ENCODE measurements at regions not wholly inside any gene's neighbourhood (a gene's known extent, or its start where the extent isn't known, plus 50 kb on each side); places are given as distances from the start of the nearest gene placed in this dataset.

DNA sequence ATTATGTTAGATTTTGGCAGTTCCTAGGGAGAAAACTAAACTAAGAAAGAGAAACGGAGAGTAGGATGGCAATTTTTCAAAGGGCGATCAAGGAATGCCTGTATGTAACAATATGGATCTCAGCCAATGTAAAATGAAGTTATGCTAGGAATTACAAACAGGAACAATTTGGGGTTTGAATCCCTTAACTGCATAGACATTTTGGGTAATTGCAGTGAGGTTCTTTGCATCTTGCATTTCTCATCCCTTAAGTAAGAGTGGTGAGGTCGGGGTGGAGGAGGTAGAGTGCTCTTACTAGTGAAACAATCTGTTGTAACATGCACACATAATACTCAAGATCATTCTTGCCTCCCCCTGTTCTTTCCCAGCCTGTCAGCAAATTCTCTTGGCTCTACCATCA lies 137.6 kb downstream of the NPR3 start:
- H3K79me2 ChIP-seq (ENCODE audit: control insufficient read depth, insufficient read depth, low read length) = no peaks in the 10 kb centered on the region
- no peak overlapping the region for H2AFZ ChIP-seq (ENCODE audit: low read depth, low read length)
- no peaks in the 10 kb centered on the region for H3K27me3 ChIP-seq (ENCODE audit: control insufficient read depth in 2 of 2, insufficient read depth in 2 of 2, low read length in 2 of 2)
- BruUV-seq (replicated peaks) = no TSS peak
- no peak for FAIRE-seq
- DNase-seq (ENCODE audit: low read depth, low spot score) = no peak
- H3K9ac ChIP-seq (replicated peaks; ENCODE audit: extremely low read depth, insufficient read depth, low read length) = no peak overlapping the region
- H3K36me3 ChIP-seq (ENCODE audit: control insufficient read depth in 2 of 2, extremely low read depth in 1 of 2, insufficient read depth in 2 of 2, low read length in 2 of 2) = no peaks in the 10 kb centered on the region
- ChIA-PET CTCF (no interaction called here), POLR2A (no interaction called here)
- no peaks in the 10 kb centered on the region for H3K4me1 ChIP-seq (ENCODE audit: control insufficient read depth, extremely low read depth, insufficient read depth, low read length)
- H4K20me1 ChIP-seq (replicated peaks; ENCODE audit: control insufficient read depth, extremely low read depth, insufficient read depth, low read length) = no peaks in the 10 kb centered on the region
- no peak overlapping the region for H3K4me3 ChIP-seq (replicated peaks in 1 of 3; ENCODE audit: insufficient read depth in 1 of 3, low read depth in 1 of 3, low read length in 3 of 3)
- TF ChIP-seq POLR2A (IDR thresholded peaks at IDR 0.05; ENCODE audit: low read depth, low read length) (no peak), POLR2AphosphoS5 (IDR thresholded peaks at IDR 0.05; ENCODE audit: insufficient read depth, low read depth, low read length) (no peak), EZH2 (IDR thresholded peaks at IDR 0.05; ENCODE audit: borderline replicate concordance, low read depth, low read length, severe bottlenecking) (no peak), FOS (IDR thresholded peaks at IDR 0.05; ENCODE audit: borderline replicate concordance, insufficient read depth, low read length) (no peak), MYC (IDR thresholded peaks at IDR 0.05; ENCODE audit: low read depth, low read length) (no peak)
- TF ChIP-seq, protein P1, sequence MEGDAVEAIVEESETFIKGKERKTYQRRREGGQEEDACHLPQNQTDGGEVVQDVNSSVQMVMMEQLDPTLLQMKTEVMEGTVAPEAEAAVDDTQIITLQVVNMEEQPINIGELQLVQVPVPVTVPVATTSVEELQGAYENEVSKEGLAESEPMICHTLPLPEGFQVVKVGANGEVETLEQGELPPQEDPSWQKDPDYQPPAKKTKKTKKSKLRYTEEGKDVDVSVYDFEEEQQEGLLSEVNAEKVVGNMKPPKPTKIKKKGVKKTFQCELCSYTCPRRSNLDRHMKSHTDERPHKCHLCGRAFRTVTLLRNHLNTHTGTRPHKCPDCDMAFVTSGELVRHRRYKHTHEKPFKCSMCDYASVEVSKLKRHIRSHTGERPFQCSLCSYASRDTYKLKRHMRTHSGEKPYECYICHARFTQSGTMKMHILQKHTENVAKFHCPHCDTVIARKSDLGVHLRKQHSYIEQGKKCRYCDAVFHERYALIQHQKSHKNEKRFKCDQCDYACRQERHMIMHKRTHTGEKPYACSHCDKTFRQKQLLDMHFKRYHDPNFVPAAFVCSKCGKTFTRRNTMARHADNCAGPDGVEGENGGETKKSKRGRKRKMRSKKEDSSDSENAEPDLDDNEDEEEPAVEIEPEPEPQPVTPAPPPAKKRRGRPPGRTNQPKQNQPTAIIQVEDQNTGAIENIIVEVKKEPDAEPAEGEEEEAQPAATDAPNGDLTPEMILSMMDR (IDR thresholded peaks at IDR 0.05; ENCODE audit: extremely low read depth in 1 of 2, insufficient read depth in 1 of 2, low read depth in 1 of 2, low read length in 2 of 2) = no peak
- no peaks in the 10 kb centered on the region for H3K9me3 ChIP-seq (replicated peaks; ENCODE audit: control insufficient read depth, insufficient read depth, low read length)
- no peak overlapping the region for H3K4me2 ChIP-seq (ENCODE audit: insufficient read depth, low read length)
- H3K27ac ChIP-seq (ENCODE audit: insufficient read depth, low read depth, low read length) = no peak overlapping the region
- no peaks in the 10 kb centered on the region for H3K9me1 ChIP-seq (replicated peaks; ENCODE audit: control insufficient read depth, extremely low read depth, insufficient read depth, low read length)
- dilution Hi-C loops (cut with MboI; ENCODE audit: extremely low pct_ligation_motif_present, low sequenced_read_pairs) (no loop called here), intact Hi-C loops (cut with micrococcal nuclease) (no loop called here)

GRCh38 chr5:32850817-32851496 lies 139.8 kb downstream of the NPR3 start:
- ChIA-PET POLR2A (no interaction called here), CTCF (no interaction called here)
- no peaks in the 10 kb centered on the region for H3K79me2 ChIP-seq (ENCODE audit: control insufficient read depth, insufficient read depth, low read length)
- intact Hi-C loops (cut with micrococcal nuclease) (no loop called here), dilution Hi-C loops (cut with MboI; ENCODE audit: extremely low pct_ligation_motif_present, low sequenced_read_pairs) (no loop called here)
- no peak overlapping the region for H3K4me3 ChIP-seq (replicated peaks in 1 of 3; ENCODE audit: insufficient read depth in 1 of 3, low read depth in 1 of 3, low read length in 3 of 3)
- BruUV-seq (replicated peaks) = no TSS peak
- no peaks in the 10 kb centered on the region for H3K4me1 ChIP-seq (ENCODE audit: control insufficient read depth, extremely low read depth, insufficient read depth, low read length)
- no peak overlapping the region for H3K9ac ChIP-seq (replicated peaks; ENCODE audit: extremely low read depth, insufficient read depth, low read length)
- H3K4me2 ChIP-seq (ENCODE audit: insufficient read depth, low read length) = no peak overlapping the region
- H3K27ac ChIP-seq (ENCODE audit: insufficient read depth, low read depth, low read length) = no peak overlapping the region
- TF ChIP-seq EZH2 (IDR thresholded peaks at IDR 0.05; ENCODE audit: borderline replicate concordance, low read depth, low read length, severe bottlenecking) (no peak), JUN (IDR thresholded peaks at IDR 0.05; ENCODE audit: borderline replicate concordance, insufficient read depth, insufficient read length, low read depth) (no peak), GATA2 (IDR thresholded peaks at IDR 0.05; ENCODE audit: insufficient read depth, insufficient read length, low read depth, low read length) (no peak), FOS (IDR thresholded peaks at IDR 0.05; ENCODE audit: borderline replicate concordance, insufficient read depth, low read length) (no peak), POLR2AphosphoS5 (IDR thresholded peaks at IDR 0.05; ENCODE audit: insufficient read depth, low read depth, low read length) (no peak), MYC (IDR thresholded peaks at IDR 0.05; ENCODE audit: low read depth, low read length) (no peak), POLR2A (IDR thresholded peaks at IDR 0.05; ENCODE audit: low read depth, low read length) (no peak)
- TF ChIP-seq, protein P2, sequence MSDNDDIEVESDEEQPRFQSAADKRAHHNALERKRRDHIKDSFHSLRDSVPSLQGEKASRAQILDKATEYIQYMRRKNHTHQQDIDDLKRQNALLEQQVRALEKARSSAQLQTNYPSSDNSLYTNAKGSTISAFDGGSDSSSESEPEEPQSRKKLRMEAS (IDR thresholded peaks at IDR 0.05; ENCODE audit: insufficient read depth, insufficient read length) = no peak
- TF ChIP-seq, protein P1 (IDR thresholded peaks at IDR 0.05; ENCODE audit: extremely low read depth in 1 of 2, insufficient read depth in 1 of 2, low read depth in 1 of 2, low read length in 2 of 2) = no peak
- H3K27me3 ChIP-seq (ENCODE audit: control insufficient read depth in 2 of 2, insufficient read depth in 2 of 2, low read length in 2 of 2) = no peaks in the 10 kb centered on the region
- no peaks in the 10 kb centered on the region for H3K9me3 ChIP-seq (replicated peaks; ENCODE audit: control insufficient read depth, insufficient read depth, low read length)
- DNase-seq (ENCODE audit: low read depth, low spot score) (no peak), FAIRE-seq (no peak)
- H3K36me3 ChIP-seq (ENCODE audit: control insufficient read depth in 2 of 2, extremely low read depth in 1 of 2, insufficient read depth in 2 of 2, low read length in 2 of 2) = no peaks in the 10 kb centered on the region
- no peaks in the 10 kb centered on the region for H4K20me1 ChIP-seq (replicated peaks; ENCODE audit: control insufficient read depth, extremely low read depth, insufficient read depth, low read length)
- H2AFZ ChIP-seq (ENCODE audit: low read depth, low read length) = no peak overlapping the region
- no peaks in the 10 kb centered on the region for H3K9me1 ChIP-seq (replicated peaks; ENCODE audit: control insufficient read depth, extremely low read depth, insufficient read depth, low read length)

All from endothelial cell of umbilical vein (primary cell).